OCI-LY1 (cell line): ENCODE measurements at regions not wholly inside any gene's neighbourhood (a gene's known extent, or its start where the extent isn't known, plus 50 kb on each side); places are given as distances from the start of the nearest gene placed in this dataset.

Source experiments
- CTCF ChIP-seq: fragments of 200-600 bp; sonication (generic), shearing (Covaris generic); IDR thresholded peaks from 2 replicates; pipeline ENCODE4 v1.5.1; 2017; ENCODE audit warnings: mild to moderate bottlenecking, antibody characterized with exemption, low read length, moderate library complexity, mixed read lengths
- EZH2 ChIP-seq: fragments of 200-600 bp; sonication (generic), shearing (Covaris generic); IDR thresholded peaks from 2 replicates; pipeline ENCODE4 v1.8.0; 2017; ENCODE audit warnings: borderline replicate concordance, mixed run types, mild to moderate bottlenecking, antibody characterized with exemption, low read length, moderate library complexity, mixed read lengths

DNA sequence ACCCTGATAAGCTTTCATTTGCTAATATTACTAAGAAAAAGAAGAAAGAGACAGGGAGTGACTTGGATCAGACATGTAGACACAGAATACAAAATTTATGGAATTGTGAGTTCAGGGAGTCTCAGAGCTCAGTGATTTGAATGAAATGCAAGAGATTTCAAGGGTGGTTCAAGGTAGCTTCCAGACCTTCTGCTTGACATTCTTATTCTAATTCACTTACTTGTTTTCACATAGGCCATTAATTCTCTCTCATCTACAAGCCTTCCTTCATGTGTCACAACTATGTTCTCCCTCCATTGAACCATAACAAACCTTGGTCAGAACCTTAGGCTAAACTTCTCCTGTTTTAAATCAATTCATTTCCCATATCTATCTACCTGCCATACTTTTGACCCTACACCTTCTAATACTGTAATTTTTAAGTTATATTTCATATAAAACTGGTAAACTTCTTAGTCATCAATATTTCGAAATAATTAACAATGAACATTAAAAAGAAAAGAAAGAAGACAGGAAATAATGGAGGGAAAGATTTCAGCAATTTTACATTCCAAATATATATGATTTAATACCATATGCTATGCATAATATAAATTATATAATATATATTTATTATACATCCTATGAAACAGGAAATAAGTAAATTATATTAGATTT is 139.2 kb upstream of the PDE1A start:
- TF ChIP-seq CTCF (no peak), EZH2 (no peak)
